ENCODE measurements at regions not wholly inside any gene's neighbourhood (a gene's known extent, or its start where the extent isn't known, plus 50 kb on each side); places are given as distances from the start of the nearest gene placed in this dataset.

GRCh38 chr6:101110814-101111213, 229.7 kb upstream of the ASCC3 start:
- Mint-ChIP-seq H3K9me3 (no peaks in the 10 kb centered on the region), H3K27ac (no peak overlapping the region), H3K4me3 (no peak overlapping the region), H3K36me3 (ENCODE audit: insufficient read depth in 1 of 3, low read depth in 3 of 3) (no peaks in the 10 kb centered on the region), H3K4me1 (no peaks in the 10 kb centered on the region), H3K27me3 (ENCODE audit: low read depth) (no peaks in the 10 kb centered on the region)
- Histone ChIP-seq H2BK15ac (ENCODE audit: low read depth, low read length) (no peak overlapping the region), H3T11ph (ENCODE audit: low read length) (no peak overlapping the region), H2BK20ac (ENCODE audit: low read depth, low read length, poor library complexity, severe bottlenecking) (no peak overlapping the region), H3K56ac (ENCODE audit: insufficient read length, low read depth, low read length) (no peak overlapping the region), H4K5ac (ENCODE audit: insufficient read length, low read depth, low read length) (no peak overlapping the region), H3K4ac (ENCODE audit: low read depth, low read length) (no peak overlapping the region), H4K20me1 (ENCODE audit: control insufficient read depth, insufficient read depth, insufficient read length) (no peaks in the 10 kb centered on the region), H3K23me2 (ENCODE audit: insufficient read length, low read depth, low read length, poor library complexity, severe bottlenecking) (no peaks in the 10 kb centered on the region), H3K9ac (ENCODE audit: extremely low read depth, insufficient read length, low read length) (no peak overlapping the region), H4K91ac (ENCODE audit: insufficient read length, low read depth, low read length) (no peak overlapping the region), H3K27me3 (ENCODE audit: insufficient read depth, low read length) (no peaks in the 10 kb centered on the region), H4K8ac (replicated peaks; ENCODE audit: insufficient read length, low read depth, low read length) (no peak overlapping the region), H3K27ac (ENCODE audit: insufficient read length, low read depth, low read length) (no peak overlapping the region), H3K23ac (ENCODE audit: insufficient read length, low read depth, low read length) (no peak overlapping the region), H2BK5ac (ENCODE audit: insufficient read length, low read length) (no peak overlapping the region), H2BK120ac (ENCODE audit: low read depth, low read length, poor library complexity, severe bottlenecking) (no peak overlapping the region), H3K4me2 (ENCODE audit: insufficient read depth, insufficient read length, low read length) (no peak overlapping the region), H3K18ac (ENCODE audit: insufficient read length, low read depth, low read length) (no peak overlapping the region), H3K4me1 (ENCODE audit: insufficient read depth, low read length) (no peaks in the 10 kb centered on the region), H2BK12ac (ENCODE audit: insufficient read length, low read depth, low read length) (no peak overlapping the region), H3K79me2 (ENCODE audit: insufficient read depth, low read length) (no peaks in the 10 kb centered on the region), H2AK5ac (ENCODE audit: insufficient read length, low read length) (no peak overlapping the region), H2AFZ (ENCODE audit: low read length) (no peak overlapping the region), H3K14ac (ENCODE audit: insufficient read depth, low read length) (no peak overlapping the region), H3K9me3 (ENCODE audit: control insufficient read depth, low read depth, low read length) (no peaks in the 10 kb centered on the region), H3K79me1 (ENCODE audit: insufficient read depth, low read depth, low read length, poor library complexity, severe bottlenecking) (no peaks in the 10 kb centered on the region)
- no CpG with 5 or more reads among the region's 1 CpG for WGBS (ENCODE audit: extremely low coverage, insufficient read length, low lambda C conversion rate)
- no peak for DNase-seq
- TF ChIP-seq, protein P1, sequence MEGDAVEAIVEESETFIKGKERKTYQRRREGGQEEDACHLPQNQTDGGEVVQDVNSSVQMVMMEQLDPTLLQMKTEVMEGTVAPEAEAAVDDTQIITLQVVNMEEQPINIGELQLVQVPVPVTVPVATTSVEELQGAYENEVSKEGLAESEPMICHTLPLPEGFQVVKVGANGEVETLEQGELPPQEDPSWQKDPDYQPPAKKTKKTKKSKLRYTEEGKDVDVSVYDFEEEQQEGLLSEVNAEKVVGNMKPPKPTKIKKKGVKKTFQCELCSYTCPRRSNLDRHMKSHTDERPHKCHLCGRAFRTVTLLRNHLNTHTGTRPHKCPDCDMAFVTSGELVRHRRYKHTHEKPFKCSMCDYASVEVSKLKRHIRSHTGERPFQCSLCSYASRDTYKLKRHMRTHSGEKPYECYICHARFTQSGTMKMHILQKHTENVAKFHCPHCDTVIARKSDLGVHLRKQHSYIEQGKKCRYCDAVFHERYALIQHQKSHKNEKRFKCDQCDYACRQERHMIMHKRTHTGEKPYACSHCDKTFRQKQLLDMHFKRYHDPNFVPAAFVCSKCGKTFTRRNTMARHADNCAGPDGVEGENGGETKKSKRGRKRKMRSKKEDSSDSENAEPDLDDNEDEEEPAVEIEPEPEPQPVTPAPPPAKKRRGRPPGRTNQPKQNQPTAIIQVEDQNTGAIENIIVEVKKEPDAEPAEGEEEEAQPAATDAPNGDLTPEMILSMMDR (conservative IDR thresholded peaks at IDR 0.05): no peak

Data from H9 (cell line).